WERI-Rb-1 (cell line): ENCODE measurements at regions not wholly inside any gene's neighbourhood (a gene's known extent, or its start where the extent isn't known, plus 50 kb on each side); places are given as distances from the start of the nearest gene placed in this dataset.

ENCODE experiments used
- DNase-seq: peaks from one replicate; pipeline ENCODE4 v3.0.0-alpha.2; 2020
- H3K27ac ChIP-seq: fragments of 250-450 bp; sonication (Bioruptor Pico); 2 replicates; pipeline ENCODE4 v1.5.1; 2020; ENCODE audit warnings: mild to moderate bottlenecking, moderate library complexity
- H3K27me3 ChIP-seq: fragments of 250-450 bp; sonication (Bioruptor Pico); 2 replicates; pipeline ENCODE4 v1.5.1; 2021; ENCODE audit warnings: mild to moderate bottlenecking, low read depth, moderate library complexity; ENCODE audit not compliant: insufficient read depth, severe bottlenecking
- H3K36me3 ChIP-seq: fragments of 250-450 bp; sonication (Bioruptor Pico); 2 replicates; pipeline ENCODE4 v1.5.1; 2020; ENCODE audit warnings: mild to moderate bottlenecking, moderate library complexity
- H3K4me3 ChIP-seq: 2 replicates; pipeline ENCODE4 v1.5.1; 2011; ENCODE audit warnings: low read depth, mild to moderate bottlenecking, control low read depth, low read length
- H3K9me3 ChIP-seq: fragments of 250-450 bp; sonication (Bioruptor Pico); 2 replicates; pipeline ENCODE4 v1.5.1; 2021; ENCODE audit warnings: mild to moderate bottlenecking, moderate library complexity; ENCODE audit not compliant: severe bottlenecking
- TF ChIP-seq, protein P1 (sequence below): IDR thresholded peaks from 2 replicates; pipeline ENCODE4 v1.5.1; 2011; ENCODE audit warnings: low read depth, mild to moderate bottlenecking, control low read depth, inconsistent platforms, low read length

DNA sequence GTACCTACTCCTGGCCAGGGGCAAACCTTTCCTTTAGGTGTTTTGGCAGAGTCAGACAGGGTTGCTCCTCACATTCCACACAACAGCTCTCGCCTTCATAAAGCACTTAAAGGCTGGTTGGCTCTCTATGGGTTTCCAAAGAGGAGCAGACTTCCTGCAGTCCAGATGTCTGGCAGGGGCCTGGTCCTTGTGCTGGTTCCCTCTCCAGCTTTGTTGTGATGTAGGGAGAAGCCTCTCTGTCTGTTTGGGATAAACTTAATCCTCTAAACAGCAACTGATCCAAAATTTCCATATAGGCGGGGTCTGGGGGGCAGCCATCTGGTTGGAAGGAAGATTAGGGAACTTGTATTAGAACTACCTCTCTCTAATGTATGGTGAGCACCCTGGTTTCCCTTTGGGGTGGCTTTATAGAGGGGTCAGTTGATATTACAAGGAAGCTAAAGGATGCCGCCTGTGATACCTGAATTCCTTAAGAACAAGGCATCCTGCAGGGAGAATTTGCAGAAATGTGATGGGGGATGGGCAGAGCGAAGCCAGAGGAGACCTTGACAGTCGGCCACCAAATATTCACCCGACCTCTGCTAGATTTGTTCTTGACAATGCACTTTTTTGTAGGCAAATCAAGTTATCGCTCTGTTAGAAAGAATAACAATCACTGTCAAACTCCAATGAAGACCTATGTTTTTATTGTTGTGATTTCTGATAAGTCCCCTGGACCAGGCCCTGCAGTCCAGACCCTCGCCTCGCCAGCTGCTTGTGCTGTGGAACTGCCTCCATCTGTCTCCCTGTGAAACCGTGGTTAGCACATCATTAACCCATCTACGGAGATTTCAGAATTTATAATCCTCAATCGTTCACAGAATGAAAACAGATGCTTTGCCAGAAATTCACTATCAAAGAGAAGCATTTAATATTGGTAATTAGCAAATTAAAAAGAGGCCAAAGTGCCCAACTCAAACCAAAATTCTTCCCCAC is 94.0 kb upstream of the RALGAPA2 start:
- Histone ChIP-seq H3K9me3 (peaks cover 10% of the 10 kb centered on the region), H3K27ac (peak overlapping the region; percentile 54), H3K27me3 (no peaks in the 10 kb centered on the region), H3K4me3 (peak overlapping the region; percentile 6; the same call in 1 of the 2 replicates), H3K36me3 (no peaks in the 10 kb centered on the region)
- DNase-seq = peak; percentile 65
- TF ChIP-seq, protein P1, sequence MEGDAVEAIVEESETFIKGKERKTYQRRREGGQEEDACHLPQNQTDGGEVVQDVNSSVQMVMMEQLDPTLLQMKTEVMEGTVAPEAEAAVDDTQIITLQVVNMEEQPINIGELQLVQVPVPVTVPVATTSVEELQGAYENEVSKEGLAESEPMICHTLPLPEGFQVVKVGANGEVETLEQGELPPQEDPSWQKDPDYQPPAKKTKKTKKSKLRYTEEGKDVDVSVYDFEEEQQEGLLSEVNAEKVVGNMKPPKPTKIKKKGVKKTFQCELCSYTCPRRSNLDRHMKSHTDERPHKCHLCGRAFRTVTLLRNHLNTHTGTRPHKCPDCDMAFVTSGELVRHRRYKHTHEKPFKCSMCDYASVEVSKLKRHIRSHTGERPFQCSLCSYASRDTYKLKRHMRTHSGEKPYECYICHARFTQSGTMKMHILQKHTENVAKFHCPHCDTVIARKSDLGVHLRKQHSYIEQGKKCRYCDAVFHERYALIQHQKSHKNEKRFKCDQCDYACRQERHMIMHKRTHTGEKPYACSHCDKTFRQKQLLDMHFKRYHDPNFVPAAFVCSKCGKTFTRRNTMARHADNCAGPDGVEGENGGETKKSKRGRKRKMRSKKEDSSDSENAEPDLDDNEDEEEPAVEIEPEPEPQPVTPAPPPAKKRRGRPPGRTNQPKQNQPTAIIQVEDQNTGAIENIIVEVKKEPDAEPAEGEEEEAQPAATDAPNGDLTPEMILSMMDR = no peak

DNA sequence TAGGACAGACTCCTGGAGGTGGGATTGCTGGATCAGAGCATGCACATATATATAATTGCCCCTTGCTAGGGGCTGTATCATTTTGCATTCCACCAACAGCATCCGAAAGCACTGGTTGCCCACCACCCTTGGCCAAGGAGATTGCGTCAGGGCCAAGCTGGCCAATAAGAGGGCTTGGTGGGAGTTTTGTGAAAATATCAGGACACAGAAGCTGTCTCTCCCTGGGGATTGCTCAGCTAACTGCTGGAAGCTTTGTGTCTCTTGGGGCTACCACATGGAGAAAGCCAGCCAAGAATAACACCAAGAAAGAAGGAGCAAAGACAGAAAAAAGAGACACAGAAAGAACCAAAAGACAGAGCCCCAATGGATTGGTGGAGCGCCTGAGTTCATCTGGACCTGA is 90.6 kb upstream of the RALGAPA2 start:
- H3K4me3 ChIP-seq = no peak overlapping the region
- no peaks in the 10 kb centered on the region for H3K36me3 ChIP-seq
- DNase-seq = no peak
- TF ChIP-seq, protein P1 = no peak
- H3K27ac ChIP-seq = no peak overlapping the region
- peaks cover 10% of the 10 kb centered on the region for H3K9me3 ChIP-seq
- no peaks in the 10 kb centered on the region for H3K27me3 ChIP-seq

DNA sequence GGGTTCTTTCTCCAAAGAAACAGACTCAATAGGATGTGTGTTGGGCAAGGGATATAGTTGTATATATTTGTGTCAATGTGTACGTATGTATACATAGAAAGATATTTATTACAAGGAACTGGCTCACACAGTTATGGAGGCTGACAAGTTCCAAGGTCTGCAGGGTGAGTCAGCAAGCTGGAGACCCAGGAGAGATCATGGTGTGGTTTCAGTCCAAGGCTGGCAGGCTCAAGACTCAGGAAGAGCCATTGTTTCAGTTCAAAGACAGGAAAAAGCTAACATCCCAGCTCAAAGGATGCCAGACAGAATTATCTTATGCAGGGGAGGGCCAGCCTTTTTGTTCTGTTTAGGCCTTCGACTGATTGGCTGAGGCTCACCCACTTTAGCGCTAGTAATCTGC is 89.9 kb upstream of the RALGAPA2 start:
- no peaks in the 10 kb centered on the region for H3K27me3 ChIP-seq
- no peak for DNase-seq
- TF ChIP-seq, protein P1 = no peak
- H3K27ac ChIP-seq = no peak overlapping the region
- H3K9me3 ChIP-seq = peaks cover 10% of the 10 kb centered on the region
- no peaks in the 10 kb centered on the region for H3K36me3 ChIP-seq
- H3K4me3 ChIP-seq = no peak overlapping the region

DNA sequence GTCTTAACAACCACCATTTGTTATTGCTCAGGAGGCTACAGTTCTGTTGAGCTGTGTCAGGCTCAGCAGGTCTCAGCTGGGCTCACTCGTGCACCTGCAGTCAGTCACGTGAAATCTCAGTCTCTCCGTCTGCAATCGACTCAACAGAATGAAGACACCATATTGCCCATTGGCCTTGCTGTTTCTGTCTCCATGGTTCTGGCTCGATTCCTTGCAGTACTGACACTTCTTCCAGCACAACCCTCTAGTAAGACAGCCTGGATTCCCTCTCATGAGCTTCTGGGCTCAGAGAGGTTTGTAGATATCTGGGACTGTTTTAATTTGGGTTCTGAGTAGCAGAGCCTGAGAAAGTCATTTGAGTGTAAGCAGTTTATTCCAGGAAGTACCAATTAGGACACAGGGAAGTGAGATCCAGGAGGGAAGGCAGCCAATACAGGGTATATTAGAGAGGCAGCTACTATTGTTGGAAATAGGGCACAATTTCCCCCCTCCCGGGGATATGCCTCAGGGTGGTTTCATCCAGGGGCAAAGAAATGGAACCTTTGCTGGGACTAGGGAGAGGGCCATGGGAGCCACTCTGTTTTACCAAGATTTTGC is 87.4 kb upstream of the RALGAPA2 start:
- no peaks in the 10 kb centered on the region for H3K36me3 ChIP-seq
- peaks cover 5% of the 10 kb centered on the region for H3K9me3 ChIP-seq
- TF ChIP-seq, protein P1 = no peak
- H3K4me3 ChIP-seq = no peak overlapping the region
- no peaks in the 10 kb centered on the region for H3K27me3 ChIP-seq
- DNase-seq = no peak
- no peak overlapping the region for H3K27ac ChIP-seq

DNA sequence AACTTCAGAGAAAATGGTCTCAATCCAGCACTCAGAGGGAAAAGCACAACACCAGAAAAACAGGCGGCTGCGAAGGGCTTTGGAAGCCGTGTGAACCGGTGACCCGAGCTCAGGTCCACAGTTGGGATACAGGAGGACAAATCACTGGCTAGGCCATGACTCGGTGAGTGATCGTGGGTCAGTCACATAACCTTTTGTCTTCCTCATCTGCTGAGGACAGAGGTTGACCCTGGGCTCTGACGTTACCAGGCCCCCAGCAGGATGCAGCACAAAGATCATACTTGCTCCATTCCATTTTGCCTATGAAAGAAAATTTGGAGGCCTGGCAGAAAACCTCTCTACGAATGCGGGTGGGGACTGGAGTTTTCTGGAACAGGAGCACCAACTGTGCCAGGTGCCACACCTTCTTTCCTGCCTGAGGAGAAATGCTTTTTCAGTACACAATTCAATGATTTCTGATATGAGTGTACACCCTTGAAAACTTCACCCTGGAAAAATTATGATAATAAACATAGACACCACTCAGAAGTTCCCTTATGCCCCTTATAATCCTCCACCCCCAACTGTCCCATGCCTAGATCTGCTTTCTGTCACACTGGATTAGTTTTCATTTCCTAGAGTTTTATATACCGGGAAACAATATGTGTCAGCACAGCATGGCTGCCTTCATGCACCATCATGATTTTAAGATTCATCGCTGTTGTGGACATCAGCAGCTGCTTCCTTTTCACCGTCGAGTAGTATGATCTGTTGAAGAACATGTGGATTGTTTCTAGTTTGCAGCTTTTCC is 85.3 kb upstream of the RALGAPA2 start:
- Histone ChIP-seq H3K9me3 (no peaks in the 10 kb centered on the region), H3K36me3 (no peaks in the 10 kb centered on the region), H3K4me3 (no peak overlapping the region), H3K27me3 (no peaks in the 10 kb centered on the region), H3K27ac (no peak overlapping the region)
- no peak for DNase-seq
- TF ChIP-seq, protein P1 = no peak
